Vagina (tissue), 2 donors: ENCODE measurements at regions not wholly inside any gene's neighbourhood (a gene's known extent, or its start where the extent isn't known, plus 50 kb on each side); places are given as distances from the start of the nearest gene placed in this dataset.

Experiments
- DNase-seq, 2 donors: peaks; one replicate each; pipeline ENCODE4 v3.0.0-alpha.2; 2017; ENCODE audit errors: extremely low spot score in 2 of 2
- H3K27ac ChIP-seq: fragments of 200-600 bp; sonication (generic); one replicate; pipeline ENCODE4 v1.5.1; 2019
- H3K27me3 ChIP-seq: fragments of 200-600 bp; sonication (generic); one replicate; pipeline ENCODE4 v1.5.1; 2019
- H3K36me3 ChIP-seq, 2 donors: fragments of 200-600 bp; sonication (generic); one replicate each; pipeline ENCODE4 v1.5.1; 2017 to 2019
- H3K4me1 ChIP-seq: fragments of 200-600 bp; sonication (generic); one replicate; pipeline ENCODE4 v1.5.1; 2019
- H3K4me3 ChIP-seq, 2 donors: fragments of 200-600 bp; sonication (generic); 1 replicate in 1 of 2; 2 replicates in 1 of 2; pipeline ENCODE4 v1.5.1; 2016 to 2019
- H3K9me3 ChIP-seq: fragments of 200-600 bp; sonication (generic); one replicate; pipeline ENCODE4 v1.5.1; 2019
- POLR2A ChIP-seq, 2 donors: fragments of 450-650 bp; IDR thresholded peaks; one replicate each; pipeline ENCODE4 v1.6.1; 2017; ENCODE audit warnings: antibody characterized with exemption in 2 of 2, mild to moderate bottlenecking in 2 of 2, moderate library complexity in 2 of 2
- POLR2AphosphoS5 ChIP-seq, 2 donors: sonication (generic); formaldehyde crosslinking; IDR thresholded peaks; one replicate each; pipeline ENCODE4 v1.9.0; 2017; ENCODE audit warnings: antibody characterized with exemption in 2 of 2, mild to moderate bottlenecking in 2 of 2, low read depth in 1 of 2; ENCODE audit not compliant: insufficient read depth in 1 of 2
- intact Hi-C: fragments of 100-400 bp; cut with DNase I; formaldehyde crosslinking; loops from one replicate; pipeline ENCODE4 v1.15.1; 2023
- TF ChIP-seq, protein P1 (sequence below), 3 experiments: fragments of 450-650 bp in 2 of 3; fragments of 200-600 bp in 1 of 3; sonication (generic) in 1 of 3; IDR thresholded peaks; one replicate each; pipeline ENCODE4 v1.5.1; 2017 to 2019; ENCODE audit warnings: antibody characterized with exemption in 3 of 3, mild to moderate bottlenecking in 2 of 3, moderate library complexity in 2 of 3

- intact Hi-C loops: no loop called here
- no peak for TF ChIP-seq POLR2A (IDR thresholded peaks at IDR 0.05)
- Histone ChIP-seq H3K27ac (no peak overlapping the region), H3K36me3 (no peaks in the 10 kb centered on the region), H3K4me3 (no peak overlapping the region), H3K9me3 (no peaks in the 10 kb centered on the region), H3K27me3 (no peaks in the 10 kb centered on the region), H3K4me1 (no peaks in the 10 kb centered on the region)
- no peak for DNase-seq
These were observed 415.5 kb upstream of the SORCS1 start for GRCh38 chr10:107579970-107580369.

DNA sequence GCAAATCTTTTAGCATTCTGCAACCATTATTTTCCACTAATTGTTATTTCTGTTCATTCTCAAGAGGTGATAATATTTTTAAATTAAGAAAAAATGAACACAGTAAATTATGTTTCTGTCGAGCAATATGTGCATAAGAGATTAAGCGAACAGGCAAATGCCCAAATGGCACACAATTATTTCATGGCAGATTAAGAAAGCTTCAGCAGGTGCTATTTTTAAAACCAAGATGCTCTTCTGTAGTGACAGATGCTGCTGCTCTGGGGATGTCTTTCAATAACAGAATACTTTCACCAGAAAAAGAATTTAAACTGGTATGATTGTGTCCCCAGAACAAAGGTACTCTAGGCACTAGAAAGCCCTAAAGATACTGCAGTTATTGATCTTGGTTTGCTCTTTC is 412.7 kb upstream of the SORCS1 start:
- Histone ChIP-seq H3K4me3 (no peak overlapping the region), H3K4me1 (no peaks in the 10 kb centered on the region), H3K27me3 (no peaks in the 10 kb centered on the region), H3K9me3 (no peaks in the 10 kb centered on the region), H3K27ac (no peak overlapping the region), H3K36me3 (no peaks in the 10 kb centered on the region)
- intact Hi-C loops: no loop called here
- TF ChIP-seq, protein P1, sequence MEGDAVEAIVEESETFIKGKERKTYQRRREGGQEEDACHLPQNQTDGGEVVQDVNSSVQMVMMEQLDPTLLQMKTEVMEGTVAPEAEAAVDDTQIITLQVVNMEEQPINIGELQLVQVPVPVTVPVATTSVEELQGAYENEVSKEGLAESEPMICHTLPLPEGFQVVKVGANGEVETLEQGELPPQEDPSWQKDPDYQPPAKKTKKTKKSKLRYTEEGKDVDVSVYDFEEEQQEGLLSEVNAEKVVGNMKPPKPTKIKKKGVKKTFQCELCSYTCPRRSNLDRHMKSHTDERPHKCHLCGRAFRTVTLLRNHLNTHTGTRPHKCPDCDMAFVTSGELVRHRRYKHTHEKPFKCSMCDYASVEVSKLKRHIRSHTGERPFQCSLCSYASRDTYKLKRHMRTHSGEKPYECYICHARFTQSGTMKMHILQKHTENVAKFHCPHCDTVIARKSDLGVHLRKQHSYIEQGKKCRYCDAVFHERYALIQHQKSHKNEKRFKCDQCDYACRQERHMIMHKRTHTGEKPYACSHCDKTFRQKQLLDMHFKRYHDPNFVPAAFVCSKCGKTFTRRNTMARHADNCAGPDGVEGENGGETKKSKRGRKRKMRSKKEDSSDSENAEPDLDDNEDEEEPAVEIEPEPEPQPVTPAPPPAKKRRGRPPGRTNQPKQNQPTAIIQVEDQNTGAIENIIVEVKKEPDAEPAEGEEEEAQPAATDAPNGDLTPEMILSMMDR (IDR thresholded peaks at IDR 0.05): no peak
- no peak for TF ChIP-seq POLR2A (IDR thresholded peaks at IDR 0.05)
- TF ChIP-seq POLR2AphosphoS5 (IDR thresholded peaks at IDR 0.05; ENCODE audit: insufficient read depth in 1 of 2, low read depth in 1 of 2): no peak
- DNase-seq: no peak

DNA sequence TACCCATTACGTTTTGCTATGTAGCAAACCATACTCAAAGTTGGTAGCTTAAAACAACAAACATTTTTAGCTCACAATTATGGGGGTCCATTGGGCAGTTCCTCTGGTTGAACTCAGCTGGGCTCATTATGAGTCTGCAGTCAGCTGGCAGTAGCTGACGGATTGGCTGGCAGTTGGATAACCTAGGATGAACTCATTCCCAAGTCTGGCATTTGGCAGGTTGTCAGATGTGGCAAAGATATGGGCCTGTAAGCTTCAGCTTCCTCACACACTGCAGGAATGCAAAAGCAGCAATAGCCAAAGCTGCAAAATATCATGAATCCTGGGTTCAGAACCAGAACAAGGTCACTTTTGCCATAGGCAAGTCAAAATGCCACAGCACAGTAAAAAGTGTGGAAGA is 412.2 kb upstream of the SORCS1 start:
- no peaks in the 10 kb centered on the region for H3K9me3 ChIP-seq
- no peak overlapping the region for H3K27ac ChIP-seq
- no peak overlapping the region for H3K4me3 ChIP-seq
- intact Hi-C loops: no loop called here
- no peaks in the 10 kb centered on the region for H3K4me1 ChIP-seq
- no peaks in the 10 kb centered on the region for H3K27me3 ChIP-seq
- DNase-seq: no peak
- no peak for TF ChIP-seq POLR2AphosphoS5 (IDR thresholded peaks at IDR 0.05; ENCODE audit: insufficient read depth in 1 of 2, low read depth in 1 of 2)
- TF ChIP-seq POLR2A (IDR thresholded peaks at IDR 0.05): no peak
- TF ChIP-seq, protein P1 (IDR thresholded peaks at IDR 0.05): no peak
- no peaks in the 10 kb centered on the region for H3K36me3 ChIP-seq

DNA sequence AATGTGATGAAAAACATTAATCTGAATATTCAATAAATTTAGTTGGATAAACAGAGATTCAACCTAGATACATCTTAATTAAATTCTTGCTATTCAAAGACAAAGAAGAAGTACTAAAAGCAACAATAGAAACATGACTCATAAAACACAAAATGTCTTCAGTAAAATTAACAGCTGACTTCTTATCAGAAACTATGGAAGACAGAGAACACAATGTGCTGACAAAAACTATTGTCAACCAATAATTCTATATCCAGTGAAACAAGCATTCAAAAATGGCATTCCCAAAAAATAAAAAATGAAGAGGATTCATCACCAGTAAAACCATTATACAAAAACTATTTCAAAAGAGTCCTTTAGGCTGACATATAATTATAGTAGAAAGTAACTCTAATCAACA is 400.5 kb upstream of the SORCS1 start:
- DNase-seq: no peak
- intact Hi-C loops: no loop called here
- H3K27me3 ChIP-seq: no peaks in the 10 kb centered on the region
- H3K4me1 ChIP-seq: no peaks in the 10 kb centered on the region
- TF ChIP-seq POLR2AphosphoS5 (IDR thresholded peaks at IDR 0.05; ENCODE audit: insufficient read depth in 1 of 2, low read depth in 1 of 2) (no peak), POLR2A (IDR thresholded peaks at IDR 0.05) (no peak)
- TF ChIP-seq, protein P1 (IDR thresholded peaks at IDR 0.05): no peak
- H3K9me3 ChIP-seq: no peaks in the 10 kb centered on the region
- H3K4me3 ChIP-seq: no peak overlapping the region
- no peak overlapping the region for H3K27ac ChIP-seq
- no peaks in the 10 kb centered on the region for H3K36me3 ChIP-seq

DNA sequence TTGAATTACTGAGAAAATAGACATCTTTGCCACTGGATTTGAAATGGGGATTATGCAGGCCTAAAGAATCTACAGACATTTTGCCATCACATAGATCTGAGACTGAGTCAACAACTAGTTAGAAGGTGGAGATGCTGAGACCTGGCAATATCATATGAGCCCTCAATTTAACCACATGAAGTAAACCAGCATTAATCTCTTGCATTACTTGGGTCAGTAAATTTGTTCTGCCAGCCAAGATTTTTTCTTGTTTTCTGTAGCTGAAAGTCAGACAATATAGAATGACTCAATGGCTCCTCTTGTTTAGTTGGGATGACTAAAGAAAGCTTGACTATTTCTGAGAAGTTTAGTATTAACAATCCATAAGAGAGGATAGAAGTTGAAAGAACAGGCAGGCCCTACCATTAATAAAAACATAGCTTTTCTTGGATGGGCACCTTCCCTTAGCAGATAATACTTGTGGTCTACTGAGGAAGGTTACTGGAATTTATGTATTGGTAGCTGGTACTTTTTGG is 396.7 kb upstream of the SORCS1 start:
- intact Hi-C loops: no loop called here
- H3K36me3 ChIP-seq: no peaks in the 10 kb centered on the region
- no peaks in the 10 kb centered on the region for H3K4me1 ChIP-seq
- H3K27me3 ChIP-seq: no peaks in the 10 kb centered on the region
- TF ChIP-seq POLR2A (IDR thresholded peaks at IDR 0.05) (no peak), POLR2AphosphoS5 (IDR thresholded peaks at IDR 0.05; ENCODE audit: insufficient read depth in 1 of 2, low read depth in 1 of 2) (no peak)
- TF ChIP-seq, protein P1 (IDR thresholded peaks at IDR 0.05): no peak
- no peak overlapping the region for H3K4me3 ChIP-seq
- no peak overlapping the region for H3K27ac ChIP-seq
- no peaks in the 10 kb centered on the region for H3K9me3 ChIP-seq
- DNase-seq: no peak
